IPS DF 4.7 (cell line): ENCODE measurements at regions not wholly inside any gene's neighbourhood (a gene's known extent, or its start where the extent isn't known, plus 50 kb on each side); places are given as distances from the start of the nearest gene placed in this dataset.
"Not testable (repeated sequence)": the region's sequence is repeated elsewhere in the genome, so short reads cannot be mapped to it uniquely, and the experiment has no call there.

Experiments used
- DNase-seq: peaks from one replicate; pipeline ENCODE4 v3.0.0-alpha.2; 2013; ENCODE audit warnings: low spot score; ENCODE audit errors: extremely low read depth

- no peak for DNase-seq
Observed at GRCh38 chr14:38047195-38047902, 160.4 kb upstream of the SSTR1 start.

DNA sequence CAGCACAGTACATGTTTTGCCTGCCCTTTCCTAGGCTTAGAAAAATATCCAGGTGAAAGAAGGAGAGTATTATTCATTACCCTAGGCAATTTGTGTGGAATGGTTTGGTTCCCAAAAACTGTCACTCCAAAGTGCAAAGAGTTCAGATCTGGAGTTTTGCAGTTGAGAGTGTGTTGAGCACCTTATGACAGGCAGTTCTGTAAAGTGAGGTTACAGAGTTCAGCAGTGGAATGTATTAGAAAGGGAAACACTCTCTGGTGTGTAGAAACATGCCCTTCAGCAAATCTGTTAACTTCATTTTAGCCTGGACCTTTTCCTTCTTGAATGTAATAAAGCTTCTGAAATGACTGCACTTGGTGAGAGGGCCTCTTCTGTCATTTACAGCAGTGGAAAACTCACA lies 154.0 kb upstream of the SSTR1 start:
- DNase-seq, result no peak

DNA sequence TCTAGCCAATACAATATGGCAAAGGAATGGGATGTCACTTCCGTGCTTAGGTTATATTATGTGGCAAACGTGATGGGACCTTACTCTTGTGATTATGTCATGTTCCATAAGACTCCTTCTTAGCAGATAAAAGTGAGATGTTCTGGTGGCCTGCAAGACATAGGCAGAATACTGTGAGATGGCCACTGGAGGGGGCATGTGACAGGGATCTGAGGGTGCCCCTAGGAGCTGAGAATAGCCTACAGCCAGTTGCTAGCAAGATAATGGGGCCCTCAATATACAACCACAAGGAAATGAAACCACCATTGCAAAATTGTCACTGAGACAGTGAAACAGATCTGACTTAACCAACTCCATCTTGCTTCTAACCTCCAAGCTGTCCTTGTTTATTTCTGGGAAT lies 151.4 kb upstream of the SSTR1 start:
- DNase-seq, result no peak

- DNase-seq, result not testable (repeated sequence)
Observed at GRCh38 chr14:38062223-38062622, 145.5 kb upstream of the SSTR1 start.

- DNase-seq, result no peak
Observed at GRCh38 chr14:38063711-38064320, 143.9 kb upstream of the SSTR1 start.

- no peak for DNase-seq
Observed at GRCh38 chr14:38065106-38065762, 142.5 kb upstream of the SSTR1 start.

DNA sequence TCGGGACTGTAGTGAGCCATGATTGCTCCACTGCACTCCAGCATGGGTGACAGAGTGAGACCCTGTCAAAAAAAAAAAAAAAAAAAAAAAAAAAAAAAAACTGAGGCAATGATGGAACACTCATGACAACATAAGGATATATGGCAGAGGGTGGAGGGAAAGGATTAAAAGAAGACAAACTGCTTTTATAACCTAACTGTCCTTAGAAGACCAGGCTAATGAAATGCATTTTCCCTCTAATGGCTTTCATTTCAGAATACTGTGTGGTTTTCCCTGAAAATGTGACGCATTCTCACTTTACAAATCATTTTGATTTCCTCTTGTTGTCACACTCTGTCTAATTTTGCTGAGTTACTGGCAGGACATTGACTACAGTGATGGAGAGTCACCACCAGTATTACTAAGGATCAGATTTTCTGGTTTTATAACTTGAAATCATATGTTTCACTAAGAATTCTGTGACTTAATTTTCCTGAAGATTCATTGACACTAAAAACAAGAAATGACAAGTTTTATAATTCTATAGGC lies 137.6 kb upstream of the SSTR1 start:
- no peak for DNase-seq

DNA sequence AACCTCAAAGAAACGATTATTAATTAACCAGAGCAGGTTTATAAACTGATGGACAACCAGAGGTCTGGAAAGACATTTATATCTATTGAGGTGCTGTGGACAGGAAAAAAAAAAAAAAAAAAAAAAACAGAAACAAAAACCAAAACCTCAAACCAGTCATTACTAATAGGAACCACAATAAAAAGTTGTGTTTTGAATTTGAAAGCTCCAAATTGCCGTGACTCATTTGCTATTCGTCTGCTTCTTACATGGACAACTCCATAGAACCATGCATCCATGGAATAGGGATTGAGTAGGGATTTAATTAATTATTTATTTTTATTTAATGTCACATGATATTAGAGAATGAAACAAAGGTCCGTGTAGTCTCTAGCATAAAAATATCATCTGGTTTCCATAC lies 134.1 kb upstream of the SSTR1 start:
- DNase-seq, result no peak

DNA sequence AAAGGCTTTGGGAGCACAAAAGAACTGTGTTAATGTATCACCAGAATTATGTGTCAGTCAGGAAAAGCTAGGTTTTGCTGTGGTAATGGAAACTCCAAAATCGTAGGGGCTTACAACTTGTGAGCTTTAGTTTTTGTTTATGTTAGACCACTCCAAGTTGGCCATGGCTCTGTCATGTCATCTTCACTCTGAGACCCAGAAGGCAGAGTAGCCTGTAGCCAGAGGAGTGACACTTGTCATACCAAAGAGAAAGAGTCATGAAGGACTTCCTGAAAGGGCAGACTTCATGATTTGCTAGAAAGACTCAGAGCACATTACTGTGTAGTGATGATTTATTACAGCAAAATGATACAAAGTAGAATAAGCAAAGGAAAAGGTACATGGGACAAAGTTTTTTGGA lies 133.6 kb upstream of the SSTR1 start:
- DNase-seq, result no peak

GRCh38 chr14:38074754-38075153 lies 132.9 kb upstream of the SSTR1 start:
- no peak for DNase-seq

- no peak for DNase-seq
Observed at GRCh38 chr14:38078393-38078792, 129.3 kb upstream of the SSTR1 start.

GRCh38 chr14:38079268-38079667 lies 128.4 kb upstream of the SSTR1 start:
- no peak for DNase-seq

DNA sequence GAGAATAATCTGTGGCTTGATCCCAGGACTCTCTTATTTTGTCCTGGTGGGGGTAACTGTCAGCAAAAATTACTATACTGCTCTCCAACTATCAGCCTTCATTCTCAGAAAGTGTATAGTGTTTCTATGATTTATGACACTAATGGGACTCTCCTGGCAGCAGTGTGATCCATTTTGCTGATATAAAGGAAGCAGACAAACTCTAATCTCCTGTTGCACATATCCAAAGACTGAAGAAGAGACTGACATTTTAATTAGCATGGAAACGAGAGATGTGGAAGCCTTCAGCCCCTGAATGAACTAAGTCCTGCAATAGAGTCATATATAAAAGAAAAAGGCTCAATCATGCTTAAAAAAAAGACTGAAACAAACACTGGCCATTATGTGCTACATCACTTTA lies 127.8 kb upstream of the SSTR1 start:
- no peak for DNase-seq

DNA sequence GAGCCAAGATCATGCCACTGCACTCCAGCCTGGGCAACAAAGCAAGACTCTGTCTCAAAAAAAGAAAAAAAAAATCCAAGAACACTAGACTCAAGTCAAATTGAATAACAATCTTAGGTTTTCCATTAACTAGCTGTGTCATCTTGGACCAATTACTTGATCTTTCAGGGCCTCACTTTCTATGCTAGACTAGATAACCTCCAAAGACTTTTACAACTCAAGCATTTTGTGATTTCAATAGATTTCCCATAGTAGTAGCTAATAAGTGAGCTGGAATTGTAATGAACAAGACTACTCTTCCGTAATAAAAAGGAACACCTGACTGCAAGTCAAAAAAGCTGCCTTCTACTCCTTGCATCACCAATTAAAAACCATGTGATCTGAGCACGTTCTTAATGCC lies 127.0 kb upstream of the SSTR1 start:
- no peak for DNase-seq

GRCh38 chr14:38083039-38083438 lies 124.7 kb upstream of the SSTR1 start:
- DNase-seq, result no peak

- no peak for DNase-seq
Observed at GRCh38 chr14:38089123-38089522, 118.6 kb upstream of the SSTR1 start.

GRCh38 chr14:38090506-38090905 lies 117.2 kb upstream of the SSTR1 start:
- DNase-seq, result no peak

GRCh38 chr14:38098074-38098836 lies 109.4 kb upstream of the SSTR1 start:
- no peak for DNase-seq

DNA sequence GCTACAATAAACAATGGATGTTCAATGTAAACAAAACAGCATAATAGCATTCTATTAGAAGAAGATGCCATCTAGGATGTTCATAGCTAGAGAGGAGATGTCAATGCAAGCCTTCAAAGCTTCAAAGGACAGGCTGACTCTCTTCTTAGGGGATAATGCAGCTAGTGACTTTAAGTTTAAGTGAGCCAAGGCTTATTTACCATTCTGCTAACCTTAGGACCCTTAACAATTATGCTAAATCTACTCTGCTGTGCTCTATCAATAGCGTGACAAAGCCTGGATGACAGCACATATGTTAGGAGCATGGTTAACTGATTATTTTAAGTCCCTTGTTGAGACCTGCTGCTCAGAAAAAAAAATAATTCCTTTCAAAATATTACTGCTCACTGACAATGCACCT lies 106.0 kb upstream of the SSTR1 start:
- no peak for DNase-seq

GRCh38 chr14:38103542-38104225 lies 104.0 kb upstream of the SSTR1 start:
- no peak for DNase-seq

DNA sequence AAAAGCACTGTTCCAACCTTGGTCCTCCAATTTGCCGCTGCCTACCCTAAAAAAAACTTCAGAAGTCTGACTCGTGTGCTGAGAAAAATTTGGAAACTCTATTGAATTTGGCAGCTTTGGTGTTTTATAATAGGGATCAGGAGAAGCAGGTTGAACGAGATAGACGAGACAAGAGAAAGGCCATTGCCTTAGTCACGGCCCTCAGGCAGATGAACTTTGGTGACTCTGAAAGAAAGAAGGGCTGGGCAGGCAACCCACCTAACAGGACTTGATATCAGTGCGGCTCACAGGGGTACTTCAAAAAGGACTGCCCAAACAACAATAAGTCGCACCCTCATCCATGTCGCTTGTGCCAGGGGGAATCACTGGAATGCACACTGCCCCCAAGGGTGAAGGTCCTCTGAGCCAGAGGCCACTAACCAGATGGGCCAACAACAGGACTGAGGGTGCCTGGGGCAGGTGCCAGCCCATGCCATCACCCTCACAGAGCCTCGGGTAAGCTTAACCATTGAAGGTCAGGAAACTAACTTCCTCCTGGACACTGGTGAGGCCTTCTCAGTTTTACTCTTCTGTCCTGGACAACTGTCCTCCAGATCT lies 102.5 kb upstream of the SSTR1 start:
- DNase-seq, result no peak
